Right cardiac atrium (tissue), 5 donors: ENCODE measurements at regions not wholly inside any gene's neighbourhood (a gene's known extent, or its start where the extent isn't known, plus 50 kb on each side); places are given as distances from the start of the nearest gene placed in this dataset.

Source experiments
- ATAC-seq, 2 donors: fragments of 200-7000 bp; cut with Tn5 transposase; one replicate each; pipeline versions ENCODE4 v1.8.0 to v1.9.1; 2020; ENCODE audit warnings: moderate library complexity in 2 of 2, mild to moderate bottlenecking in 1 of 2
- DNase-seq, 3 donors: peaks; one replicate each; pipeline ENCODE4 v3.0.0-alpha.2; 2020
- H3K27ac ChIP-seq: one replicate; pipeline ENCODE4 v1.5.1; 2013; ENCODE audit warnings: mild to moderate bottlenecking, low read length, control low read depth, moderate library complexity
- H3K27me3 ChIP-seq: one replicate; pipeline ENCODE4 v1.6.1; 2013; ENCODE audit not compliant: control insufficient read depth, insufficient read depth
- H3K4me1 ChIP-seq: one replicate; pipeline ENCODE4 v1.6.1; 2013; ENCODE audit warnings: low read length; ENCODE audit not compliant: control insufficient read depth, insufficient read depth
- H3K4me3 ChIP-seq: one replicate; pipeline ENCODE4 v1.5.1; 2013; ENCODE audit warnings: low read length, control low read depth
- H3K9me3 ChIP-seq: one replicate; pipeline ENCODE4 v1.6.1; 2013; ENCODE audit warnings: low read length; ENCODE audit not compliant: control insufficient read depth
- WGBS: extraction: QIAGEN DNeasy Blood & Tissue Kit; methylation state at CpG from one replicate; pipeline ENCODE4 v1.1.7; 2013; 5-methylcytosine and 5-hydroxymethylcytosine counted together
- intact Hi-C, 4 donors: fragments of 100-400 bp; cut with DNase I; formaldehyde crosslinking; loops; one replicate each; pipeline versions ENCODE4 v1.11.0 to v1.14.0; 2022 to 2023
- donor health status: healthy with polysubstance abuse.
- donor health status: DM: no; HTN: yes; CAD: no.
- donor health status: DM: no; HTN: no; CAD: no.
- donor health status: DM: no; HTN: yes; CAD: no; lungs with severe emphysema.
- donor health status: DM: yes; HTN: yes; CAD: no.

- Histone ChIP-seq H3K4me3 (no peak overlapping the region), H3K27ac (no peak overlapping the region), H3K27me3 (no peaks in the 10 kb centered on the region), H3K9me3 (no peaks in the 10 kb centered on the region), H3K4me1 (no peaks in the 10 kb centered on the region)
- intact Hi-C loops, result no loop called here
- DNase-seq (no peak), ATAC-seq (no peak)
- WGBS, result 71% methylated on average over 1 of the region's 1 CpG
These were observed 223.5 kb upstream of the MEF2C start for GRCh38 chr5:89106480-89106879.

- 98% methylated on average over 2 of the region's 2 CpGs for WGBS
- no peaks in the 10 kb centered on the region for H3K9me3 ChIP-seq
- no peak overlapping the region for H3K4me3 ChIP-seq
- ATAC-seq (no peak), DNase-seq (no peak)
- intact Hi-C loops, result no loop called here
- H3K4me1 ChIP-seq, result no peaks in the 10 kb centered on the region
- no peaks in the 10 kb centered on the region for H3K27me3 ChIP-seq
- H3K27ac ChIP-seq, result no peak overlapping the region
These were observed 222.9 kb upstream of the MEF2C start for GRCh38 chr5:89105836-89106235.

- ATAC-seq (no peak), DNase-seq (no peak)
- Histone ChIP-seq H3K27ac (no peak overlapping the region), H3K4me1 (no peaks in the 10 kb centered on the region), H3K9me3 (no peaks in the 10 kb centered on the region), H3K4me3 (no peak overlapping the region), H3K27me3 (no peaks in the 10 kb centered on the region)
- intact Hi-C loops, result no loop called here
- WGBS, result 44% methylated on average over 1 of the region's 1 CpG
These were observed 222.2 kb upstream of the MEF2C start for GRCh38 chr5:89105171-89105695.

GRCh38 chr5:89098199-89098756, 215.3 kb upstream of the MEF2C start:
- no peak overlapping the region for H3K4me3 ChIP-seq
- H3K4me1 ChIP-seq, result no peaks in the 10 kb centered on the region
- intact Hi-C loops, result no loop called here
- DNase-seq (no peak), ATAC-seq (no peak)
- H3K27ac ChIP-seq, result no peak overlapping the region
- H3K27me3 ChIP-seq, result no peaks in the 10 kb centered on the region
- H3K9me3 ChIP-seq, result no peaks in the 10 kb centered on the region

DNA sequence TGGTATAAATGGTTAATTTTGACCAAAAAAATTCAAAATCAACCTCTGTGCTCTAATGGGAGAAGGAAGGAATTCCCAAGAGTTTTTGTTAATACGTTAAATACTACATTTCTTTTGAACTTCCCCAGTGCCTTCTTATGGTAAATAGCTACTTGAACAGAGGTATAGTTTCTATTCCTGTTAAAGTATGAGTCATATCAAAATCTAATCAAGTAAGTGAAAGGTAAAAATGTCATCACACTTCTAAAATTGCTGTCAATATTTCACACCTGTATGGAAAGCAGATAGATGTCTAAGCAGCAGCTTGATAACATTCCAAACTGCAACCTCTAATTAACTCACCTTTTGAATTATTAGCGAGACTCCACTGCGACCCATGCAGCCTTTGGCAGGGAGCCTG, 214.1 kb upstream of the MEF2C start:
- no peaks in the 10 kb centered on the region for H3K9me3 ChIP-seq
- no peak overlapping the region for H3K4me3 ChIP-seq
- DNase-seq, result no peak
- H3K27ac ChIP-seq, result no peak overlapping the region
- H3K4me1 ChIP-seq, result no peaks in the 10 kb centered on the region
- ATAC-seq, result no peak
- 76% methylated on average over 3 of the region's 3 CpGs for WGBS
- intact Hi-C loops, result no loop called here
- no peaks in the 10 kb centered on the region for H3K27me3 ChIP-seq

DNA sequence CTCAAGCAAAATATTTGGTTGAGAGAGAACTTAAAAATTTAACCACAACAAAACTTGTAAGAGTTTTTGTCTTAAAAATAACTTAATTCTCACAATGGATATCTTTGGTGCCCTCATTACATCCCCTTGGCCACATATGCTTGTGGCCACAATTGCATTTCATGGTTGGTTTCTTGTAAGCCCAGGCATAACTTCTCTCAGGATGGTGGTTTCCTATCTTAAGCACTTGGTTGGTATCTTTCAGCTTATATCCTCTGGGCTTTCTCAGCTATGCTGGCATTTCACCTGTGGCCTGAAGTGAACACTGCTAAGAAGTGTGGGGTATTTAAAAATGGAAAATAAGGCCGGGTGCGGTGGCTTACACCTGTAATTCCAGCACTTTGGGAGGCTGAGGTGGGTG, 212.4 kb upstream of the MEF2C start:
- Histone ChIP-seq H3K9me3 (no peaks in the 10 kb centered on the region), H3K27ac (no peak overlapping the region), H3K4me3 (no peak overlapping the region), H3K4me1 (no peaks in the 10 kb centered on the region), H3K27me3 (no peaks in the 10 kb centered on the region)
- intact Hi-C loops, result no loop called here
- DNase-seq (no peak), ATAC-seq (no peak)
- 96% methylated on average over 2 of the region's 2 CpGs for WGBS

- intact Hi-C loops, result no loop called here
- Histone ChIP-seq H3K4me1 (peaks cover 6% of the 10 kb centered on the region), H3K27me3 (no peaks in the 10 kb centered on the region), H3K27ac (no peak overlapping the region), H3K9me3 (no peaks in the 10 kb centered on the region), H3K4me3 (no peak overlapping the region)
- WGBS, result 96% methylated on average over 1 of the region's 1 CpG
- ATAC-seq (no peak), DNase-seq (no peak)
These were observed 207.1 kb upstream of the MEF2C start for GRCh38 chr5:89090037-89090436.

DNA sequence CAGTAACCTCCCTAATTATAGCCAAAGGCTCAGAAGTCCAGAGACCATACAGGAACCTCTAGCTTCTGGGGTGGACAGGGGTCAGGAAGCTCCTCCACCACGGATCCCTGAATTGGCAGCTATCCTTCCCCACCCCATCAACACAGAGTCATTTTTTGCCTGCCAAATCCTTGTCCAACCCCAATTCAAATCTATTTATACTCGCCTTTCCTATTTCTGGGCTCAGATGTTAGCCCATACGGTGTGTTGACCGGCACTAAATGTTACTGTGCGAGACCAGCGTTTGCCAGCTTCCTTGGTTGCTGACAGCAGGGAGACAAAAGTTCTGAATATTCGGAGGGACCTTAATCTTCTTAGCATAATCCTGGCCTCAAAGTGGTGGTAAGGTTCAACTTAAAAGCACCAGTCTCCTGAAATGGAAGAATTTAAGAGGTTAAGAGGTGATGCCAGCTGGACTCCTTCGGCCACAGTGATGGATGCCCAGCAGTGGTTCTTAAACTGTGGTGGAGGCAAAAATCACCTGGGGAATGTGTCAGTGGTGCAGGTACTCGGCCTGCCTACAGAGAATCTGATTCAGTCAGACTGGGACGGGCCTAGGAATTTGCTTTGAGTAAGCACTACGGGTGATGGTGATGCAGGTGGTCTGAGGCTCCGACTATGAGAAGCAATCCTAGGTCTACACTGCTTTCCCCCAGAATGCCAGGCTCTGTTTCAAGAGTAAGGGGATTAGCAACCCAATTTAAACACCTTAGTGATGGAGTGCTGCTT, 204.8 kb upstream of the MEF2C start:
- intact Hi-C loops, result no loop called here
- H3K4me3 ChIP-seq, result no peak overlapping the region
- no peak overlapping the region for H3K27ac ChIP-seq
- DNase-seq (no peak), ATAC-seq (peak; percentile 50 to 87)
- WGBS, result 63% methylated on average over 12 of the region's 12 CpGs
- H3K27me3 ChIP-seq, result no peaks in the 10 kb centered on the region
- H3K9me3 ChIP-seq, result no peaks in the 10 kb centered on the region
- H3K4me1 ChIP-seq, result peaks cover 6% of the 10 kb centered on the region

- H3K27ac ChIP-seq, result no peak overlapping the region
These were observed 204.1 kb upstream of the MEF2C start for GRCh38 chr5:89087128-89087527.

DNA sequence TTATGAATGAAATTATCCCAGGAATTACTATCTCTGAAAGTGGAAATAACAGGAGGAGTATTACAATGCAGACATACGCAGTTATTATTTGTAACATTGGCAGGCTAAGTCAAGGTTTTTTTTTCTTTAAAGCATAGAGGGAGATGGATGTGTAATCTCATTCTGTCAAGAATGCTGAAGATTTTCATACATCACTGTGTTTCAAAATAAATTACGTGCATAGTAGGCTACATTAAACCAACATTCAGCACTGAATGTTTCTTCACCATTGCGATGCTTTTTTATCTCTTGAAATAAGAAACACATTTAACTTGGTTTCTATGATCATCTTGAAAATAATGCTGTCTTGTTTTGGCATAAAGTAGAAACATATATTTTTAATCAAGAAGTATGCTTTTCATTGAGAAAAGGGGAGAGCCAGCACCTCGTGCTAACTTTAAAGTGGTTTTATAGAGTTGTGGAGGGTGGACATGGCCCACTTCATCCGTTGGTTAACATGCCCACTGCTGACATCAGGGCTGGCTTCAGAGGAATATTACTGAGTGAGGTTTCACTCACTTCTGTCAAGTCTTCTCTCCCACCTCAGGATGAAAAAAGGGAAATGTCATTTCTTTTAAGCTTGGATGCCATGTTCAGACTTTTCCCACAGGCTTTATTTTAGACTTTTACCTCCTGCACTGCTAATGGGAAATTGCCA, 203.6 kb upstream of the MEF2C start:
- DNase-seq (no peak), ATAC-seq (no peak)
- intact Hi-C loops, result no loop called here
- Histone ChIP-seq H3K27ac (no peak overlapping the region), H3K27me3 (no peaks in the 10 kb centered on the region), H3K4me1 (peaks cover 6% of the 10 kb centered on the region), H3K4me3 (no peak overlapping the region), H3K9me3 (no peaks in the 10 kb centered on the region)
- 85% methylated on average over 5 of the region's 5 CpGs for WGBS

More at GRCh38 chr5:89087128-89087527, 204.1 kb upstream of the MEF2C start:
- 78% methylated on average over 2 of the region's 2 CpGs for WGBS
- peaks cover 6% of the 10 kb centered on the region for H3K4me1 ChIP-seq
- no peak overlapping the region for H3K4me3 ChIP-seq
- intact Hi-C loops, result no loop called here
- no peaks in the 10 kb centered on the region for H3K9me3 ChIP-seq
- H3K27me3 ChIP-seq, result no peaks in the 10 kb centered on the region
- ATAC-seq (no peak), DNase-seq (no peak)

GRCh38 chr5:89083791-89084190, 200.8 kb upstream of the MEF2C start:
- Histone ChIP-seq H3K4me3 (no peak overlapping the region), H3K4me1 (peaks cover 6% of the 10 kb centered on the region), H3K27me3 (no peaks in the 10 kb centered on the region), H3K27ac (no peak overlapping the region), H3K9me3 (no peaks in the 10 kb centered on the region)
- ATAC-seq (no peak), DNase-seq (no peak)
- intact Hi-C loops, result no loop called here
- WGBS, result 90% methylated on average over 1 of the region's 1 CpG
